H1 (cell line): ENCODE measurements at regions not wholly inside any gene's neighbourhood (a gene's known extent, or its start where the extent isn't known, plus 50 kb on each side); places are given as distances from the start of the nearest gene placed in this dataset.

Experiments used
- CHD2 ChIP-seq: IDR thresholded peaks from 2 replicates; pipeline ENCODE4 v1.6.1; 2012; ENCODE audit warnings: low read length, improper control_type of control experiment
- EZH2 ChIP-seq: fragments of 200-600 bp; sonication (generic); IDR thresholded peaks from 2 replicates; pipeline ENCODE4 v1.7.1; 2012; ENCODE audit warnings: low read depth, mild to moderate bottlenecking, moderate library complexity, low read length, inconsistent platforms; ENCODE audit not compliant: severe bottlenecking
- JUND ChIP-seq: IDR thresholded peaks from 2 replicates; pipeline ENCODE4 v1.6.1; 2011; ENCODE audit warnings: mild to moderate bottlenecking, improper control_type of control experiment, low read length
- MAX ChIP-seq: IDR thresholded peaks from 2 replicates; pipeline ENCODE4 v1.6.1; 2012; ENCODE audit warnings: inconsistent platforms
- POLR2A ChIP-seq, 2 experiments: IDR thresholded peaks; 1 replicate in 1 of 2; 2 replicates in 1 of 2; pipeline ENCODE4 v1.6.1; 2011; ENCODE audit warnings: low read depth in 2 of 2, low read length in 2 of 2, mild to moderate bottlenecking in 2 of 2; ENCODE audit errors: control extremely low read depth in 1 of 2
- RXRA ChIP-seq: IDR thresholded peaks from 2 replicates; pipeline ENCODE4 v1.6.1; 2011; ENCODE audit warnings: low read depth, mild to moderate bottlenecking, low read length, moderate library complexity; ENCODE audit not compliant: insufficient read depth
- TF ChIP-seq, protein P1 (sequence below), 3 experiments: IDR thresholded peaks; 1 replicate in 2 of 3; 2 replicates in 1 of 3; pipeline versions ENCODE4 v1.5.1 to v1.6.1; 2011; ENCODE audit warnings: low read length in 3 of 3, mild to moderate bottlenecking in 3 of 3, inconsistent platforms in 2 of 3, low read depth in 1 of 3, moderate library complexity in 1 of 3; ENCODE audit not compliant: insufficient read depth in 1 of 3; ENCODE audit errors: control extremely low read depth in 1 of 3

DNA sequence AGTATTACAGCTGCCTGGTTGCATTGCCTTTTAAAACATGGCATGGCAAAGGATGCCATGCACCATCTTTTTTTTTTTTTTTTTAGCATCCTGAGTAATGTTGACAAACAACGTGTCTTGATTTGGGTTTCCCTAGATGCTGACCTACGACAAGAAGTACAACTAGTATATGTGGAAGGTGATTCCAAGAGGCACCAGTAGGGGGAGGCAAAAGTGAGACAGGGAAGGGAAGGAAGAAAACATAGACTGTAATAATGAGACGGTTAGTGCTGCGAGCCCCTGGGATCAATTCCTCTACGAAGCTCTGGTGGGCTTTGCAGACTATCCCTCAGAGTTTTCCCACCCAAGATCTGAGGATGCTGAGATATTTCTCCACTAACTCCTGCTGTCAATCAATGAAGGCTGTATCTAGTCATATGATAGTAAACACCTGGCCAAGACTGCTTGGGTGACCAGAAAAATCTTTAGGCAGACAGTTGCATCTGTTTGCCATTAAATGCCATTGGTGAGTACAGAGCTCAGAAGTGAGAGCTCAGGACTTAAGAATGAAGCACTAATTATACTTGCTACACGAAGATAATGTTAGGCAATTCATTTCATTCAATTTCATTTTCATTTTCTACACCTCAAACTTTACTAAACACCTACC is 458.6 kb upstream of the GOT2 start:
- TF ChIP-seq EZH2: no peak
- TF ChIP-seq CHD2: no peak
- TF ChIP-seq, protein P1, sequence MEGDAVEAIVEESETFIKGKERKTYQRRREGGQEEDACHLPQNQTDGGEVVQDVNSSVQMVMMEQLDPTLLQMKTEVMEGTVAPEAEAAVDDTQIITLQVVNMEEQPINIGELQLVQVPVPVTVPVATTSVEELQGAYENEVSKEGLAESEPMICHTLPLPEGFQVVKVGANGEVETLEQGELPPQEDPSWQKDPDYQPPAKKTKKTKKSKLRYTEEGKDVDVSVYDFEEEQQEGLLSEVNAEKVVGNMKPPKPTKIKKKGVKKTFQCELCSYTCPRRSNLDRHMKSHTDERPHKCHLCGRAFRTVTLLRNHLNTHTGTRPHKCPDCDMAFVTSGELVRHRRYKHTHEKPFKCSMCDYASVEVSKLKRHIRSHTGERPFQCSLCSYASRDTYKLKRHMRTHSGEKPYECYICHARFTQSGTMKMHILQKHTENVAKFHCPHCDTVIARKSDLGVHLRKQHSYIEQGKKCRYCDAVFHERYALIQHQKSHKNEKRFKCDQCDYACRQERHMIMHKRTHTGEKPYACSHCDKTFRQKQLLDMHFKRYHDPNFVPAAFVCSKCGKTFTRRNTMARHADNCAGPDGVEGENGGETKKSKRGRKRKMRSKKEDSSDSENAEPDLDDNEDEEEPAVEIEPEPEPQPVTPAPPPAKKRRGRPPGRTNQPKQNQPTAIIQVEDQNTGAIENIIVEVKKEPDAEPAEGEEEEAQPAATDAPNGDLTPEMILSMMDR (IDR thresholded peaks at IDR 0.05; ENCODE audit: control extremely low read depth in 1 of 3, insufficient read depth in 1 of 3, low read depth in 1 of 3, low read length in 3 of 3): peak in 2 of 3 experiments; percentile 56 to 84; a peak in 3 of 4 replicates
- no peak for TF ChIP-seq POLR2A (IDR thresholded peaks at IDR 0.05; ENCODE audit: control extremely low read depth in 1 of 2, low read depth in 2 of 2, low read length in 2 of 2)
- no peak for TF ChIP-seq JUND
- TF ChIP-seq MAX: no peak
- TF ChIP-seq RXRA: no peak
